GM19395 (cell line): ENCODE measurements at regions not wholly inside any gene's neighbourhood (a gene's known extent, or its start where the extent isn't known, plus 50 kb on each side); places are given as distances from the start of the nearest gene placed in this dataset.
"Not testable (repeated sequence)": the region's sequence is repeated elsewhere in the genome, so short reads cannot be mapped to it uniquely, and the experiment has no call there.

Experiments used
- ATAC-seq: cut with Tn5 transposase; IDR thresholded peaks from one replicate; pipeline ENCODE4 v1.9.1; 2021; ENCODE audit warnings: mild to moderate bottlenecking, moderate library complexity; ENCODE audit not compliant: unreplicated experiment

DNA sequence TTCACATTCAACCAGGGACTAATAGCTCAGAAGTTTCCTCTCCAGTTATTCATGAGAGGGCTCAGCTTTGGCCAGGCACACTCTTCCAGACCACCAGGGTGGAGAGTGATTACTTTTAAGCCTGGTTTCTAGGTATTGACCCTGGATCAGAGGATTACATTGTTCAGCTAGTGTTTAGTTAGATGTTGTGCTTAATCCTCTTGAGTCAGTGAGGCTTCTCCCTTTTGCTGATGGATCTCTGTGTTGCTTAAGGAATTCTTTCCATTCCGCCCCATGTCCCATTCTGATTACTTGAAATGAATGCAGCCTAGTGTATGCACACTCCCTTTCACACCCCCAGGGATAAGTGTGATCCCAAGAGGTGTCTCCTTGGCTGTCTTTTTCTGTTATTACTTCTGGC, 271.7 kb upstream of the ANO5 start:
- no peak for ATAC-seq

DNA sequence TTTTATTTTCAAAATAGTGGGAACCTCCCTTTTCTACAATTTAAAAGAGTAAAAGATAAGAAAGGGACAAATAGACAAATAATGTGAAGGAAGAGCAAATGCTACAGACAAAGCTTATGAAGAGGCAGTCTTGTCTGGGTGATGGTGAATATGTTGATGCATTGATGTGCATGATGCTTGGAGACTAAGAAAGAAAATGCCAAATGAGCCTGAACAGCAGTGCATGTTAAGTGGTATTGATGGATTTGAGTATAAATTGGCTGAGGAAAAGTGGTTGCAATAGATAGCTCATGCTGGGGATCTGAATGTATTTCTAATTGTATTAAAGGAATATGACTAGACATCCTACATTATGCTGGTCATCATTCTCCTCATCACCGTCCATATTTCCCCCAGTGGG, 268.6 kb upstream of the ANO5 start:
- ATAC-seq = no peak

GRCh38 chr11:21927628-21928027, 265.3 kb upstream of the ANO5 start:
- ATAC-seq = no peak

GRCh38 chr11:21928847-21929246, 264.0 kb upstream of the ANO5 start:
- ATAC-seq = no peak

- ATAC-seq = no peak
Observed at GRCh38 chr11:21930408-21930807, 262.5 kb upstream of the ANO5 start.

- ATAC-seq = no peak
Observed at GRCh38 chr11:21931436-21932101, 261.3 kb upstream of the ANO5 start.

DNA sequence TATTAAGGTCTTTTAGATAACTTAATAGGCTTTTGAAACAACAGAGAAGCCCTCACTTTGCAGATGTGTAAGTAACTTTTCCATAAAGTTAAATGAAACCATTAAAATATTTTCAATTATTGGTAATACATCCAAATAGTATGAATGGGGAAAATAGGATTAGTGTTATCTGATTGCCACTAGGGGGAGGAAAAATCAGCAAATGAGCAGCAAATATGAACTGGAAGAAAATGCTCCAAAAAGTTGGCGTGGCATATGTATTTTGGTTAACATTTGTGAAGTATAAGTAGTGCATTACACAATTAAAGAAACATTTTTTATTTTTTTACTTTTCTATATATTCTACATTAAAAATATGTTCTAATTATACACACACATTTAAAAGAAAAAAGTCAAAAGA, 259.8 kb upstream of the ANO5 start:
- no peak for ATAC-seq

DNA sequence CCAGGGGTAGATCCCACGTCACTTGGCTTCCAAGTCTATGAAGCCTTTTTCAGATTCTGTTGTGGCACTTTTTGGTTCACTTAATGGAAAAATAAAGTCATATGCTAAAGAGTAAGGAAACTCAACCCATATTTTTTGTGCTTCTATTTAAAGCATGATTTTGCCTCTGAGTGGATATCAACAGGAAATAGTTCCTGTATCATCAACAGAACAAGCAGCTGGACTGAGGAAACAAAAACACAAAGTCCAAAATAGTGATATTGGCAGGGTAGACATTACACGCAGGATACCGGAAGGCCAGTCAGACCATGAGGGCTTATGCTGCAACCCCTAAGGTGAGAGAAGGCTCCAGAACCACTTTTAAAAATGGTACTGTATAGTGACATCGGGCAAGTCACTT, 248.3 kb upstream of the ANO5 start:
- no peak for ATAC-seq

- ATAC-seq = no peak
Observed at GRCh38 chr11:21948876-21949275, 244.0 kb upstream of the ANO5 start.

DNA sequence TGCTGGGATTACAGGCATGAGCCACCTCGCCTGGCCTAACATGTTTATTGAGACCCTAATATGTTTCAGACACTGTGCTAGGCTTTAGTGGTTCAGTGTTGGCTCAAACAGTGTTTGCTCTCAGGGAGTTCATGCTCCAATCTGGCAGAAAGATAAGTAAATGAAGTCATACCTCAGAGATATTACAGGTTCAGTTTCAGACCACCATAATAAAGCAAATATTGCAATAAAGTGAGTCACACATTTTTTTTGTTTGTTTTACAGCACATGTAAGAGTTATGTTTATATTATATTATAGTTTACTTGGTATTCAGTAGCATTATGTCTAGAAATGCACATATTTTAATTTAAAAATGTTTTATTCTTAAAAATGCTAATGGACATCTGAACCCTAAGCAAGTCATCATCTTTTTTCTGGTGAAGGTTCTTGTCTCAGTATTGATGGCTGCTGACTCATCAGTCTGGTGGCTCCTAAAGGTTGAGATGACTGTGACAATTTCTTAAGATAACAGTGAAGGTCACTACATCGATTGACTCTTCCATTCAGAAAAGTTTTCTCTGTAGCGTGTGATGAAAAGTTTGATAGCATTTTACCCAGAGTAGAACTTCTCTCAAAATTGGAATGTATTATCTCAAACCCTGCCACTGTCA, 243.0 kb upstream of the ANO5 start:
- ATAC-seq = no peak

DNA sequence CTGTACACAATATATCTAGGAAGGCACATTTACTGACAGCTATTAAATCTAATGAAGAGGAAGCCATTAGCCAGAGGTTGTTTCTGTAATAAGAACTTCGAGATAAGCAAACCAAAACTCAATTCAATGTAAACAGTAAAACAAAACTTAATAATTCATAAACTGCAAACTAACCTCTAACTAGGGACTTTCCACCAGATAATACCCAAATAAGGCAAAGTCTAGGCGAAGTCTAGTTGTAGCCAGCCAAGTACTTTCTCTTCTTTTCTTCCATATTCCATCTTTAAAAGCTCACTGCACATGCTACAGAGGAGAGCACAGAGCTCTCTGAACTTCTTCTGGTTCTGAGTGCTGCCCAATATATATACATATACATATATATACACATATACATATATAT, 229.9 kb upstream of the ANO5 start:
- no peak for ATAC-seq

DNA sequence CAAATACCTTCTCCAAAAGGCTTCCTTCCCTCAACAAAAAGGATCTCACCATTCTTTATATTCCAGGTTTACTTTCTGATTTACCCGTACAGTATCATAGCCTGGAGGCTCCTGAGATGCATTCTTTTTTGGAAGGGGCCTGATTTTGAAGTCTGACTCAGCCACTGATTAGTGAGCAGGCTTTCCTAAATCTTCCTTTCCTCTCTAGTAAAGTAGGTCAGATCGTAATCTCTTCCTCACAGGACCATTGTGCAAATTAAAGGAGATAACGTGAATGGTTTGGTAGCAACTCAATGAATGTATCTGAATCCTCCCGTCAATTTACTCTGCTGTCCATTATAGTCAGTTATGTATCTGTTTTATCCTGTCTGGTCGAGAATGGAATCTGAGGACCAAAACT, 227.7 kb upstream of the ANO5 start:
- no peak for ATAC-seq

DNA sequence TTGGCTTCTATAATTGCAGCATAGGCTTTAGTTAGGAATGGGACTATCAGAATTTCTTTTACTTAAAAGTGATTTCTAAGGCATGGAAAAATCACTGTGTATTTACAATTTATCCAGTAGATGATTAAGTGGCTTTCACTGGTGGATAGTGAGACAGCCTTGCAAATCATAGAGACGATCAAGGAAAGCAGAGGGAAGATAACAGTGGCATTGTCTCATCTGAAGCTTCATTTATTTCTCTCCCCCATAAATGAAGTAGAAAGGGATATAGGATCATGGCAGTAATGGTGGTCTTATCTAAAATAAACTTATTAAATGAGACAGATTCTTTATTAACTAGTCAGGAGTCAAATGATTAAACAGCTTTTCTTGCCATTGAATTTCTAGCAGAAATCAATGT, 224.2 kb upstream of the ANO5 start:
- no peak for ATAC-seq

- ATAC-seq = no peak
Observed at GRCh38 chr11:21969841-21970240, 223.0 kb upstream of the ANO5 start.

GRCh38 chr11:21975242-21975641, 217.6 kb upstream of the ANO5 start:
- no peak for ATAC-seq

GRCh38 chr11:21976210-21976609, 216.7 kb upstream of the ANO5 start:
- no peak for ATAC-seq

DNA sequence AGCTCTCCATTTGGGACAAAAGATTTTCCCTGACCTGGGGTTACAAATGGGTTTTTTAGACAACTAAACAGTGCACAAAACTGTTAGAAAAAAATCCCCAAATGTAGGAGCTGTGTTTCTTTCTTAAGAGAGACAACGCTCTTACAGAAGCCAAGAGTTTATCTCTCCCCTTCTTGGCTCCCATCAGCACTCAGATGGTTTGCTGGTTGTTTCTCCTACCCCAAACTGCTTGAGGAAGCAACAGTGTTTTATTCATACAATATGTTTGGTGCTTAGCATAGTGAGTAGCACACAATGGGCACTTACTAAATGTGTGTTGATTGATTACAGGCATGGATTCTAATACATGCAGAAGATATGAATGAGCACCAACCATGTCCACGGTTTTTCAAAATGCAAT, 209.5 kb upstream of the ANO5 start:
- no peak for ATAC-seq

DNA sequence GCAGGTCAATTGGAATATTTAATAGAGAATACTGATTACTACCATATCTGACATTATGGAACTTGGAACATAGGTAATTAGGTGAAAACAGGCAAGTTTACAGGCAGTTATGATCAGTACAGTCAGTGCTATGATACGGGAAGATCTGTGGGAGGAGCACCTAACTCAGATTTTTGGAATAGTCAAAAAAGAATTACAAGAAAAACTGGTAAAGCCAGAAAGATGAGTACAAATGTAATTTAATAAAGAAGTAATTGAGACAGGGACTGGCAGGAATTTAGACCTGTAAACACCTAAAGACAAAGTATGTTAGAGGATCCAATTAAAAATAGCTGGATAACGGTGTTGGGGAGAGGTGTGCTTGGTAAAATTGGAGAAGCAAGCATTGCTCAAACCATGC, 206.5 kb upstream of the ANO5 start:
- no peak for ATAC-seq

- ATAC-seq = no peak
Observed at GRCh38 chr11:21987261-21987660, 205.6 kb upstream of the ANO5 start.

DNA sequence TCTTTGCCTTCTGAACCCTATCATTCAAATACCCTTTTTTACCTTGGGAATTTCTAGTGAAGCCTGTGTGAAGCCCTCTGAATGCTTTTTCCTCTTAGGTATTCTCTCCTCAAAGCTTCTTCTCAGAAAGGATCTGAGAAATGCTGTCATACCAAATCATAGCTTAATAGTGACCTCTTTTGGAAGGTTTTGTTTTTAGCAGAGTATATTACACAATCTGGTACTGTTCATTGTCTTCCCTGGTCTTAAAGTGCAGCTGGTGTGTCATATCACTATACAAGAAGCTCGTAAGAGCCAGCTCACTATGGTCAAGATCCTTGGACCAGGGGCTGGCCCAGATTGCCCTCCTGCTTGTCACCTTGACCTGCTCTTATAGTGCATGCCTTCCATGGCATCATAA, 204.4 kb upstream of the ANO5 start:
- ATAC-seq = no peak

- ATAC-seq = not testable (repeated sequence)
Observed at GRCh38 chr11:22001803-22002202, 191.1 kb upstream of the ANO5 start.

GRCh38 chr11:22006901-22007300, 186.0 kb upstream of the ANO5 start:
- ATAC-seq = no peak

GRCh38 chr11:22031791-22032190, 161.1 kb upstream of the ANO5 start:
- ATAC-seq = no peak
